ENCODE measurements at regions not wholly inside any gene's neighbourhood (a gene's known extent, or its start where the extent isn't known, plus 50 kb on each side); places are given as distances from the start of the nearest gene placed in this dataset.

DNA sequence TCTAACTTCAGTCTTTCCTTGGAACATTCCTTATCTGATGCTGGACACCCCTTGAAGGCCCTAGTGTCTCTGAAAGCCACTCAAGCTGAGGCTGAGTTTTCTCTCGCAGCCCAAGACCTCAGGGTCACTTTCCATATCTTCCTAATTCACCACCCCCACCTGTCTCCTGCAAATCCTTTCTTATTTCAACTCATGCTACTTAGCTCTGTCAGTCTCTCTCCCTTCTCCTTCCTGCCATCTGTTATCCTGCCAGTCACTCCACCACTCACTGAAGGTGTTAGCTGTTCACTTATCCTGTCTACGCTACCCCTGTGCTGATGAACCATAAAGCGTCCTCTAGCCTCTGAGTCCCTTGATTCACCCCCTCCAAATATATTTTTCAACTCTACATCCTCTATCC is 143.9 kb upstream of the SHISA6 start:
- TF ChIP-seq, protein P1, sequence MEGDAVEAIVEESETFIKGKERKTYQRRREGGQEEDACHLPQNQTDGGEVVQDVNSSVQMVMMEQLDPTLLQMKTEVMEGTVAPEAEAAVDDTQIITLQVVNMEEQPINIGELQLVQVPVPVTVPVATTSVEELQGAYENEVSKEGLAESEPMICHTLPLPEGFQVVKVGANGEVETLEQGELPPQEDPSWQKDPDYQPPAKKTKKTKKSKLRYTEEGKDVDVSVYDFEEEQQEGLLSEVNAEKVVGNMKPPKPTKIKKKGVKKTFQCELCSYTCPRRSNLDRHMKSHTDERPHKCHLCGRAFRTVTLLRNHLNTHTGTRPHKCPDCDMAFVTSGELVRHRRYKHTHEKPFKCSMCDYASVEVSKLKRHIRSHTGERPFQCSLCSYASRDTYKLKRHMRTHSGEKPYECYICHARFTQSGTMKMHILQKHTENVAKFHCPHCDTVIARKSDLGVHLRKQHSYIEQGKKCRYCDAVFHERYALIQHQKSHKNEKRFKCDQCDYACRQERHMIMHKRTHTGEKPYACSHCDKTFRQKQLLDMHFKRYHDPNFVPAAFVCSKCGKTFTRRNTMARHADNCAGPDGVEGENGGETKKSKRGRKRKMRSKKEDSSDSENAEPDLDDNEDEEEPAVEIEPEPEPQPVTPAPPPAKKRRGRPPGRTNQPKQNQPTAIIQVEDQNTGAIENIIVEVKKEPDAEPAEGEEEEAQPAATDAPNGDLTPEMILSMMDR (conservative IDR thresholded peaks at IDR 0.05 in 1 of 2, IDR thresholded peaks at IDR 0.05 in 1 of 2; ENCODE audit: extremely low read depth in 1 of 2, insufficient read depth in 1 of 2, low read depth in 1 of 2, low read length in 2 of 2): no peak
- TF ChIP-seq EZH2 (IDR thresholded peaks at IDR 0.05; ENCODE audit: borderline replicate concordance, low read length): no peak

All from mammary epithelial cell (primary cell).